ENCODE measurements at regions not wholly inside any gene's neighbourhood (a gene's known extent, or its start where the extent isn't known, plus 50 kb on each side); places are given as distances from the start of the nearest gene placed in this dataset.

- Histone ChIP-seq H3K79me2 (ENCODE audit: low read length) (no peaks in the 10 kb centered on the region), H3K4me1 (ENCODE audit: low read length) (peaks cover 29% of the 10 kb centered on the region), H4K20me1 (ENCODE audit: insufficient read depth, low read length) (no peaks in the 10 kb centered on the region), H3K9ac (ENCODE audit: low read length) (no peak overlapping the region), H3K27ac (ENCODE audit: low read length) (no peak overlapping the region), H3K4me2 (ENCODE audit: low read length) (peak overlapping the region; percentile 32), H3K9me3 (ENCODE audit: insufficient read depth, low read length) (no peaks in the 10 kb centered on the region), H3K27me3 (ENCODE audit: low read depth, low read length) (no peaks in the 10 kb centered on the region), H3K4me3 (ENCODE audit: low read length) (no peak overlapping the region), H2AFZ (ENCODE audit: low read depth, low read length) (no peak overlapping the region), H3K36me3 (replicated peaks; ENCODE audit: low read depth, low read length) (no peaks in the 10 kb centered on the region)
- no peak for TF ChIP-seq EZH2phosphoT487 (IDR thresholded peaks at IDR 0.05; ENCODE audit: low read depth)
- TF ChIP-seq CTCF (IDR thresholded peaks at IDR 0.05; ENCODE audit: low read depth, low read length): no peak
Observed at GRCh38 chrX:43345166-43345565, 310.9 kb upstream of the MAOA start.

- H3K9me3 ChIP-seq (ENCODE audit: insufficient read depth, low read length): no peaks in the 10 kb centered on the region
- no peak overlapping the region for H3K4me3 ChIP-seq (ENCODE audit: low read length)
- no peaks in the 10 kb centered on the region for H3K27me3 ChIP-seq (ENCODE audit: low read depth, low read length)
- H3K4me2 ChIP-seq (ENCODE audit: low read length): no peak overlapping the region
- no peaks in the 10 kb centered on the region for H3K36me3 ChIP-seq (replicated peaks; ENCODE audit: low read depth, low read length)
- H3K9ac ChIP-seq (ENCODE audit: low read length): no peak overlapping the region
- no peak overlapping the region for H3K27ac ChIP-seq (ENCODE audit: low read length)
- H2AFZ ChIP-seq (ENCODE audit: low read depth, low read length): no peak overlapping the region
- H4K20me1 ChIP-seq (ENCODE audit: insufficient read depth, low read length): no peaks in the 10 kb centered on the region
- no peaks in the 10 kb centered on the region for H3K79me2 ChIP-seq (ENCODE audit: low read length)
- TF ChIP-seq CTCF (IDR thresholded peaks at IDR 0.05; ENCODE audit: low read depth, low read length) (peak; percentile 65), EZH2phosphoT487 (IDR thresholded peaks at IDR 0.05; ENCODE audit: low read depth) (no peak)
- H3K4me1 ChIP-seq (ENCODE audit: low read length): peaks cover 14% of the 10 kb centered on the region
Observed at GRCh38 chrX:43349363-43349762, 306.7 kb upstream of the MAOA start.

GRCh38 chrX:43350935-43351334 is 305.2 kb upstream of the MAOA start:
- Histone ChIP-seq H3K79me2 (ENCODE audit: low read length) (no peaks in the 10 kb centered on the region), H3K4me1 (ENCODE audit: low read length) (no peaks in the 10 kb centered on the region), H3K27ac (ENCODE audit: low read length) (no peak overlapping the region), H3K4me2 (ENCODE audit: low read length) (no peak overlapping the region), H3K9ac (ENCODE audit: low read length) (no peak overlapping the region), H4K20me1 (ENCODE audit: insufficient read depth, low read length) (no peaks in the 10 kb centered on the region), H3K4me3 (ENCODE audit: low read length) (no peak overlapping the region), H3K36me3 (replicated peaks; ENCODE audit: low read depth, low read length) (no peaks in the 10 kb centered on the region), H2AFZ (ENCODE audit: low read depth, low read length) (no peak overlapping the region), H3K27me3 (ENCODE audit: low read depth, low read length) (no peaks in the 10 kb centered on the region), H3K9me3 (ENCODE audit: insufficient read depth, low read length) (no peaks in the 10 kb centered on the region)
- TF ChIP-seq EZH2phosphoT487 (IDR thresholded peaks at IDR 0.05; ENCODE audit: low read depth): no peak
- TF ChIP-seq CTCF (IDR thresholded peaks at IDR 0.05; ENCODE audit: low read depth, low read length): no peak

GRCh38 chrX:43357741-43358140 is 298.4 kb upstream of the MAOA start:
- H2AFZ ChIP-seq (ENCODE audit: low read depth, low read length): no peak overlapping the region
- H3K36me3 ChIP-seq (replicated peaks; ENCODE audit: low read depth, low read length): no peaks in the 10 kb centered on the region
- no peaks in the 10 kb centered on the region for H4K20me1 ChIP-seq (ENCODE audit: insufficient read depth, low read length)
- no peak for TF ChIP-seq CTCF (IDR thresholded peaks at IDR 0.05; ENCODE audit: low read depth, low read length)
- no peak for TF ChIP-seq EZH2phosphoT487 (IDR thresholded peaks at IDR 0.05; ENCODE audit: low read depth)
- no peak overlapping the region for H3K9ac ChIP-seq (ENCODE audit: low read length)
- H3K27ac ChIP-seq (ENCODE audit: low read length): no peak overlapping the region
- H3K4me1 ChIP-seq (ENCODE audit: low read length): no peaks in the 10 kb centered on the region
- no peak overlapping the region for H3K4me3 ChIP-seq (ENCODE audit: low read length)
- no peak overlapping the region for H3K4me2 ChIP-seq (ENCODE audit: low read length)
- H3K27me3 ChIP-seq (ENCODE audit: low read depth, low read length): no peaks in the 10 kb centered on the region
- H3K79me2 ChIP-seq (ENCODE audit: low read length): no peaks in the 10 kb centered on the region
- no peaks in the 10 kb centered on the region for H3K9me3 ChIP-seq (ENCODE audit: insufficient read depth, low read length)
